GM23338 (cell line): ENCODE measurements at regions not wholly inside any gene's neighbourhood (a gene's known extent, or its start where the extent isn't known, plus 50 kb on each side); places are given as distances from the start of the nearest gene placed in this dataset.

Source experiments
- ATAC-seq: fragments of 200-7000 bp; cut with Tn5 transposase; 3 replicates; pipeline ENCODE4 v1.9.1; 2020
- DNase-seq: peaks from one replicate; pipeline ENCODE4 v3.0.0-alpha.2; 2015; ENCODE audit warnings: low spot score
- H2AFZ ChIP-seq: fragments of 200-600 bp; sonication (generic); 2 replicates; pipeline ENCODE4 v1.8.0; 2016; ENCODE audit warnings: antibody characterized with exemption, mild to moderate bottlenecking, moderate library complexity
- H3F3A ChIP-seq: fragments of 200-600 bp; sonication (generic); replicated peaks from 2 replicates; pipeline ENCODE4 v1.8.0; 2017; ENCODE audit warnings: antibody characterized with exemption, mixed run types, low read depth
- H3K27ac ChIP-seq: fragments of 200-600 bp; sonication (generic); 2 replicates; pipeline ENCODE4 v1.6.1; 2016; ENCODE audit warnings: low read depth
- H3K27me3 ChIP-seq: fragments of 200-600 bp; sonication (generic); 2 replicates; pipeline ENCODE4 v1.8.0; 2016; ENCODE audit warnings: mild to moderate bottlenecking, mixed run types, moderate library complexity; ENCODE audit not compliant: insufficient read depth
- H3K36me3 ChIP-seq: fragments of 200-600 bp; sonication (generic); 2 replicates; pipeline ENCODE4 v1.8.0; 2016; ENCODE audit warnings: mild to moderate bottlenecking; ENCODE audit not compliant: insufficient read depth
- H3K4me1 ChIP-seq: fragments of 200-600 bp; sonication (generic); 2 replicates; pipeline ENCODE4 v1.8.0; 2016; ENCODE audit warnings: mild to moderate bottlenecking, moderate library complexity; ENCODE audit not compliant: insufficient read depth
- H3K4me2 ChIP-seq: fragments of 200-600 bp; sonication (generic); 2 replicates; pipeline ENCODE4 v1.7.1; 2017; ENCODE audit warnings: mixed run types
- H3K4me3 ChIP-seq: fragments of 200-600 bp; sonication (generic); 2 replicates; pipeline ENCODE4 v1.6.1; 2016; ENCODE audit warnings: mixed run types
- H3K79me2 ChIP-seq: fragments of 200-600 bp; sonication (generic); replicated peaks from 2 replicates; pipeline ENCODE4 v1.8.0; 2017; ENCODE audit warnings: mild to moderate bottlenecking; ENCODE audit not compliant: insufficient read depth
- H3K9me2 ChIP-seq: fragments of 200-600 bp; sonication (generic); 2 replicates; pipeline ENCODE4 v1.8.0; 2017; ENCODE audit not compliant: insufficient read depth
- H4K20me1 ChIP-seq: fragments of 200-600 bp; sonication (generic); replicated peaks from 2 replicates; pipeline ENCODE4 v1.8.0; 2017; ENCODE audit warnings: mild to moderate bottlenecking; ENCODE audit not compliant: insufficient read depth
- H3K27ac Mint-ChIP-seq: 2 replicates; pipeline ENCODE4 v1.8.0; 2020; ENCODE audit warnings: inconsistent platforms, mild to moderate bottlenecking, moderate library complexity, mixed read lengths
- H3K27me3 Mint-ChIP-seq: 3 replicates; pipeline ENCODE4 v1.8.0; 2022; ENCODE audit warnings: low read depth, mild to moderate bottlenecking, moderate library complexity, mixed read lengths, inconsistent platforms; ENCODE audit not compliant: insufficient read depth, poor library complexity
- H3K36me3 Mint-ChIP-seq: 3 replicates; pipeline ENCODE4 v1.8.0; 2021; ENCODE audit warnings: low read depth, mild to moderate bottlenecking, inconsistent platforms, moderate library complexity, mixed read lengths
- H3K4me1 Mint-ChIP-seq: 3 replicates; pipeline ENCODE4 v1.8.0; 2020; ENCODE audit warnings: mild to moderate bottlenecking, inconsistent platforms, mixed read lengths
- H3K4me3 Mint-ChIP-seq: 3 replicates; pipeline ENCODE4 v1.8.0; 2021; ENCODE audit warnings: moderate library complexity, mild to moderate bottlenecking, inconsistent platforms, mixed read lengths
- H3K9me3 Mint-ChIP-seq: 3 replicates; pipeline ENCODE4 v1.8.0; 2020; ENCODE audit warnings: moderate library complexity, mild to moderate bottlenecking, inconsistent platforms, mixed read lengths
- CREB1 ChIP-seq: fragments of 250-450 bp; sonication (Bioruptor Pico); IDR thresholded peaks from 2 replicates; pipeline ENCODE4 v1.5.0; 2020; ENCODE audit warnings: low read depth, mild to moderate bottlenecking, moderate library complexity
- ETS1 ChIP-seq: IDR thresholded peaks from 2 replicates; pipeline ENCODE4 v1.6.1; 2016; ENCODE audit warnings: antibody characterized with exemption
- EZH2 ChIP-seq: fragments of 200-600 bp; sonication (generic); IDR thresholded peaks from one replicate; pipeline ENCODE4 v1.8.0; 2017; ENCODE audit warnings: antibody characterized with exemption, mild to moderate bottlenecking, low read depth; ENCODE audit not compliant: unreplicated experiment
- JUNB ChIP-seq: IDR thresholded peaks from one replicate; pipeline ENCODE4 v1.6.1; 2016; ENCODE audit warnings: antibody characterized with exemption; ENCODE audit not compliant: unreplicated experiment
- NANOG ChIP-seq: IDR thresholded peaks from 2 replicates; pipeline ENCODE4 v1.6.1; 2016; ENCODE audit warnings: antibody characterized with exemption, borderline replicate concordance
- POLR2AphosphoS5 ChIP-seq: IDR thresholded peaks from 2 replicates; pipeline ENCODE4 v1.6.1; 2016; ENCODE audit warnings: antibody characterized with exemption, low read depth
- REST ChIP-seq: IDR thresholded peaks from one replicate; pipeline ENCODE4 v1.6.1; 2018; ENCODE audit warnings: antibody characterized with exemption; ENCODE audit not compliant: unreplicated experiment
- STAT1 ChIP-seq: IDR thresholded peaks from one replicate; pipeline ENCODE4 v1.6.1; 2016; ENCODE audit warnings: antibody characterized with exemption; ENCODE audit not compliant: unreplicated experiment
- ZNF462 ChIP-seq: fragments of 250-450 bp; sonication (Bioruptor Pico); IDR thresholded peaks from 2 replicates; pipeline ENCODE4 v1.5.0; 2020; ENCODE audit warnings: mild to moderate bottlenecking, moderate library complexity

GRCh38 chr2:23241121-23241520 lies 143.9 kb upstream of the KLHL29 start:
- Mint-ChIP-seq H3K36me3 (no peaks in the 10 kb centered on the region), H3K27ac (no peak overlapping the region), H3K27me3 (peaks cover 6% of the 10 kb centered on the region), H3K4me3 (no peak overlapping the region), H3K4me1 (no peaks in the 10 kb centered on the region), H3K9me3 (no peaks in the 10 kb centered on the region; the same call in 2 of the 3 replicates)
- H3K4me3 ChIP-seq, result no peak overlapping the region
- no peaks in the 10 kb centered on the region for H3K79me2 ChIP-seq
- ATAC-seq (no peak), DNase-seq (no peak)
- H3K27me3 ChIP-seq, result no peaks in the 10 kb centered on the region
- no peaks in the 10 kb centered on the region for H3K4me1 ChIP-seq
- H4K20me1 ChIP-seq, result no peaks in the 10 kb centered on the region
- H3F3A ChIP-seq, result no peaks in the 10 kb centered on the region
- H3K27ac ChIP-seq, result no peak overlapping the region
- no peak overlapping the region for H2AFZ ChIP-seq
- H3K9me2 ChIP-seq, result 0 out of 2 replicates have a peak, but pooled peaks cover 3% of the 10 kb centered on the region
- H3K4me2 ChIP-seq, result no peak overlapping the region
- TF ChIP-seq JUNB (no peak), CREB1 (CRISPR knock-in tag) (no peak), ETS1 (no peak), EZH2 (no peak), NANOG (no peak), STAT1 (no peak)
- H3K36me3 ChIP-seq, result no peaks in the 10 kb centered on the region

- no peak overlapping the region for H3K4me3 Mint-ChIP-seq
- peaks cover 6% of the 10 kb centered on the region for H3K27me3 Mint-ChIP-seq
- H4K20me1 ChIP-seq, result no peaks in the 10 kb centered on the region
- no peak overlapping the region for H3K27ac Mint-ChIP-seq
- no peak overlapping the region for H3K4me2 ChIP-seq
- no peak for TF ChIP-seq POLR2AphosphoS5
- no peak for TF ChIP-seq REST
- TF ChIP-seq ZNF462 (CRISPR knock-in tag), result no peak
- TF ChIP-seq JUNB, result no peak
- TF ChIP-seq ETS1, result no peak
- no peak overlapping the region for H3K27ac ChIP-seq
- no peak overlapping the region for H2AFZ ChIP-seq
- no peak for ATAC-seq
- H3K9me2 ChIP-seq, result 0 out of 2 replicates have a peak, but pooled peaks cover 3% of the 10 kb centered on the region
- H3K4me1 ChIP-seq, result no peaks in the 10 kb centered on the region
- no peaks in the 10 kb centered on the region for H3K4me1 Mint-ChIP-seq
- no peak overlapping the region for H3K4me3 ChIP-seq
- H3K79me2 ChIP-seq, result no peaks in the 10 kb centered on the region
- H3K36me3 ChIP-seq, result no peaks in the 10 kb centered on the region
- no peaks in the 10 kb centered on the region for H3K36me3 Mint-ChIP-seq
- H3K9me3 Mint-ChIP-seq, result no peaks in the 10 kb centered on the region; the same call in 2 of the 3 replicates
- no peaks in the 10 kb centered on the region for H3K27me3 ChIP-seq
- DNase-seq, result no peak
- H3F3A ChIP-seq, result no peaks in the 10 kb centered on the region
Observed at GRCh38 chr2:23241611-23242245, 143.3 kb upstream of the KLHL29 start.
